ENCODE measurements at regions not wholly inside any gene's neighbourhood (a gene's known extent, or its start where the extent isn't known, plus 50 kb on each side); places are given as distances from the start of the nearest gene placed in this dataset.
A peak's percentile ranks its signal among the peaks of the same experiment; 100 is the strongest.
"Not testable (repeated sequence)": the region's sequence is repeated elsewhere in the genome, so short reads cannot be mapped to it uniquely, and the experiment has no call there.

GRCh38 chr3:178967177-178967532, 104.5 kb downstream of the ZMAT3 start:
- Mint-ChIP-seq H3K9me3 (no peaks in the 10 kb centered on the region), H3K36me3 (ENCODE audit: low read depth) (no peaks in the 10 kb centered on the region), H3K27me3 (no peaks in the 10 kb centered on the region), H3K4me3 (no peak overlapping the region), H3K4me1 (peaks cover 10% of the 10 kb centered on the region), H3K27ac (peak overlapping the region; percentile 20)
- ATAC-seq (replicated peaks), result no peak

DNA sequence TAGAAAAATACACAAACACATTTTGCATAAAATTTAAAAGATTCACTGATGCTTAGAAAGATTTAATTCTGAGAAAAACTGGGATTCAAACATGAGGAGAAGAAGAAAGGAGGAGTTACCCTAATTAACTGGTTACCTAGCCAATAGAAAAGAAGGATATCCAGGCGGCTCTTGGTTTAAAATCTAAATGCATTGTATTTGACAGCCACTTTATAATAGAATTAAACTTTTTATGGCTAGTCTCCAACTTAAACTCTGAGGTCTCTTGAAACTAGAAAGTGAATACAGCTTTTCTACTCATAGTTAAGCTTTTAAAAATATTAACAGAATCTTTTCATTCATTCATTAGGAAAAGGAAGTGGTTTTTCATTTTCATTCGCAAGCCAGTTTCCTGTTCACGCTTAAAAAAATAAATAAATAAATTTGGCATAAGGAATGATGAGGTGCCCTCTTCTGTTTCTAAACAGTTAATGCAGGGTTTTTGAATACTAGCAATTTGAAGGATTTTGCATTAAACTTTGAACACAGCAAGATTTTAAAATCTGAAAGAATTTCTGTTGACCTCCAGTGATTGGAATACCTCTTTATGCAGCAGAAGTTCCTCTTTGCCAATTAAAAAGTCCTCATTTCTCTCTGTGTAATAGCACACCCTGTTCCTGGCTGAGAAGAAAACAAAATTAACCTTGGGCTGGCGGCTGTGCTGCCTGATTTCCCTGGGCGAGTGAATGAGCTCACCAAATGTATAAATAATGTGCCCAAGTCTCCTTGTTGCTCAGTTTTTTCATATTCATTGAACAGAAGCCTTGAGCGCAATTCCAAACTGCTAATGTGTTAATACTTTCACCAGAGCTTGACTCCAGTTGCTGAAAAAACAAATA, 105.1 kb downstream of the ZMAT3 start:
- Mint-ChIP-seq H3K36me3 (ENCODE audit: low read depth) (no peaks in the 10 kb centered on the region), H3K27me3 (no peaks in the 10 kb centered on the region), H3K27ac (peak overlapping the region; percentile 20), H3K4me1 (peaks cover 10% of the 10 kb centered on the region), H3K4me3 (no peak overlapping the region), H3K9me3 (no peaks in the 10 kb centered on the region)
- no peak for ATAC-seq (replicated peaks)

DNA sequence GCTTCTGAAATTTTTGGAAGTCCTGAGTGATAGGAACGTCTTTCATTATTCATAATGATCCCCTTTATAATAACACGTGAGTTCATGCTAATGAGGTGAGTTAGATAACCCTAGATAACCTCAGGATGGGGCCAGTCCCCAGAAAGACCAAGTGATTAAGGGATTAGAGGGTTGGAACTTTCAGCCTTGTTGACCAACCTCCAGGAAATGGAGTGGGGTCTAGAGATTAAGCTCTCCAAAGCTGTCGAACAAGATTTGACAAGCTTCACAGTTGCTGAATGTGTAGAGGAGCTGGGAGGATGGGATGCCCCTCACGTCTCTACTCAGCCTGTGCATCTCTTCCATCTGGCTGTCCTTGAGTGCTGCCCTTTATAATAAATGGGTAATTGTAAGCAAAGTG, 107.1 kb downstream of the ZMAT3 start:
- Mint-ChIP-seq H3K27ac (no peak overlapping the region), H3K4me3 (no peak overlapping the region), H3K27me3 (no peaks in the 10 kb centered on the region), H3K4me1 (peaks cover 10% of the 10 kb centered on the region), H3K9me3 (no peaks in the 10 kb centered on the region), H3K36me3 (ENCODE audit: low read depth) (peaks cover 6% of the 10 kb centered on the region)
- ATAC-seq (replicated peaks), result no peak

- Mint-ChIP-seq H3K36me3 (ENCODE audit: low read depth) (peaks cover 6% of the 10 kb centered on the region), H3K27ac (no peak overlapping the region), H3K4me1 (no peaks in the 10 kb centered on the region), H3K9me3 (peaks cover 3% of the 10 kb centered on the region), H3K4me3 (no peak overlapping the region), H3K27me3 (no peaks in the 10 kb centered on the region)
- no peak for ATAC-seq (replicated peaks)
Observed at GRCh38 chr3:178960918-178961317, 110.7 kb downstream of the ZMAT3 start.

- Mint-ChIP-seq H3K4me3 (no peak overlapping the region), H3K27me3 (no peaks in the 10 kb centered on the region), H3K36me3 (ENCODE audit: low read depth) (peaks cover 6% of the 10 kb centered on the region), H3K27ac (no peak overlapping the region), H3K4me1 (no peaks in the 10 kb centered on the region), H3K9me3 (peaks cover 3% of the 10 kb centered on the region)
- no peak for ATAC-seq (replicated peaks)
Observed at GRCh38 chr3:178960181-178960580, 111.4 kb downstream of the ZMAT3 start.

GRCh38 chr3:178950676-178951075, 120.9 kb downstream of the ZMAT3 start:
- ATAC-seq (replicated peaks), result peak; percentile 90
- Mint-ChIP-seq H3K27ac (peak overlapping the region; percentile 39), H3K4me1 (no peaks in the 10 kb centered on the region), H3K9me3 (peaks cover 7% of the 10 kb centered on the region), H3K27me3 (no peaks in the 10 kb centered on the region), H3K4me3 (no peak overlapping the region), H3K36me3 (ENCODE audit: low read depth) (no peaks in the 10 kb centered on the region)

DNA sequence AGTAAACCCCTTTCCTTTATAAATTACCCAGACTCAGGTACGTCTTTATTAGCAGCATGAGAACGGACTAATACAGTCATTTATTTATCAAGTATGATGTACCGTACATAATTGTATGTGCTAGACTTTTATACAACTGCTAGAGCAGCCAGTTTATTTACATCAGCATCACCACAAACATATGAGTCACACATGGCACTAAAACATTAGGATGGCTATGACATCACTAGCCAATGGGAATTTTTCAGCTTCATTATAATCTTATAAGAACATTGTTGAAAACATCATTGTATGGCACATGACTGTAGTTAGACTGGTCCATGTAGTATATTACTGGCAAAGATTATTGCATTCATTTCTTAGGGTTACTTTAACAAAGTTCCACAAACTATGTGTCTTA, 121.7 kb downstream of the ZMAT3 start:
- H3K36me3 Mint-ChIP-seq (ENCODE audit: low read depth), result no peaks in the 10 kb centered on the region
- H3K4me1 Mint-ChIP-seq, result no peaks in the 10 kb centered on the region
- no peak overlapping the region for H3K4me3 Mint-ChIP-seq
- peaks cover 7% of the 10 kb centered on the region for H3K9me3 Mint-ChIP-seq
- no peaks in the 10 kb centered on the region for H3K27me3 Mint-ChIP-seq
- peak overlapping the region; percentile 39 for H3K27ac Mint-ChIP-seq
- no peak for ATAC-seq (replicated peaks)

DNA sequence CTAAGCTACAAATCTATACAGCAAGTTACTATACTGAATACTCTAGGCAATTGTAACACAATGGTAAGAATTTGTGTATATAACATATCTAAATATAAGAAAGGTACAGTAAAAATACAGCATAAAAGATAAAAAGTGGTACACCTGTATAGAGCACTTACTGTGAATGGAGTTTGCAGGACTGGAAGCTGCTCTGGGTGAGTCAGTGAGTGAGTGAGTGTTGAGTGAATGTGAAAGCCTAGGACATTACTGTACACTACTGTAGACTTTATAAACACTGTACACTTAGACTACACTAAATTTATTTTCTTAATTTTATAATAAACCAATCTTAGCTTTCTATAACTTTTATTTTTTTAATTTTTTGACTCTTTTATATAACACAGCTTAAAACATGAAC, 123.1 kb downstream of the ZMAT3 start:
- no peak overlapping the region for H3K4me3 Mint-ChIP-seq
- no peak overlapping the region for H3K27ac Mint-ChIP-seq
- no peaks in the 10 kb centered on the region for H3K4me1 Mint-ChIP-seq
- peaks cover 7% of the 10 kb centered on the region for H3K9me3 Mint-ChIP-seq
- no peaks in the 10 kb centered on the region for H3K27me3 Mint-ChIP-seq
- peak; percentile 43 for ATAC-seq (replicated peaks)
- no peaks in the 10 kb centered on the region for H3K36me3 Mint-ChIP-seq (ENCODE audit: low read depth)

DNA sequence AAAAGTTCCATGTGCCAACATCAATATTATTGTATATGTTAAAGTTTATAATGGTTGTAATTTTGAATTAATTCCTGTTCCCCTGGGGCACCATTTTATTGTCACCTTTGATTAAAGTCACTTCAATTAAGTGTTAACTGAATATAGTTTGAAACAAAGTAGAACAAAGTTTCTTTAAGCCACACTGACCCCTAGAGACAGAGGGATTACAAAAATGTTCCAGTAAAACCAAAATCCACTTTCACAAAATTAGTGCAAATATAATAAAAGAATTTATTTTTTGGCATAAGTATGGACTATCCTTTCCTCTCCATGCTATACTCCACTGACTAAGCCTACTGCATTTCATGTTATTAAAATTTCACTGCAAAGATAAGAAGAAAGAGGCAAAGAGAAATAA, 123.9 kb downstream of the ZMAT3 start:
- Mint-ChIP-seq H3K27me3 (no peaks in the 10 kb centered on the region), H3K27ac (no peak overlapping the region), H3K4me1 (no peaks in the 10 kb centered on the region), H3K4me3 (no peak overlapping the region), H3K36me3 (ENCODE audit: low read depth) (no peaks in the 10 kb centered on the region), H3K9me3 (peaks cover 7% of the 10 kb centered on the region)
- no peak for ATAC-seq (replicated peaks)

DNA sequence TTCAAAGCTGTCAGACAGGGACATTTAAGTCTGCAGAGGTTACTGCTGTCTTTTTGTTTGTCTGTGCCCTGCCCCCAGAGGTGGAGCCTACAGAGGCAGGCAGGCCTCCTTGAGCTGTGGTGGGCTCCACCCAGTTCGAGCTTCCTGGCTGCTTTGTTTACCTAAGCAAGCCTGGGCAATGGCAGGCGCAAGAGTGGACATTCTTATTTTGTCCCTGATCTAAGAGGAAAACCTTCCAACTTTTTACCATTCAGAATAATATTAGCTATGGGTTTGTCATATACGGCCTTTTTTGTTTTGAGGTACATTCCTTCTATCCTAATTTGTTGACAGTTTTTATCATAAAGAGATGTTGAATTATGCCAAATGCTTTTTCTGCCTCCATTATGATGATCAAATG, 129.3 kb downstream of the ZMAT3 start:
- H3K27ac Mint-ChIP-seq; H3K4me3 Mint-ChIP-seq; H3K9me3 Mint-ChIP-seq; H3K36me3 Mint-ChIP-seq (ENCODE audit: low read depth); H3K27me3 Mint-ChIP-seq; ATAC-seq (replicated peaks); H3K4me1 Mint-ChIP-seq: not testable (repeated sequence)

DNA sequence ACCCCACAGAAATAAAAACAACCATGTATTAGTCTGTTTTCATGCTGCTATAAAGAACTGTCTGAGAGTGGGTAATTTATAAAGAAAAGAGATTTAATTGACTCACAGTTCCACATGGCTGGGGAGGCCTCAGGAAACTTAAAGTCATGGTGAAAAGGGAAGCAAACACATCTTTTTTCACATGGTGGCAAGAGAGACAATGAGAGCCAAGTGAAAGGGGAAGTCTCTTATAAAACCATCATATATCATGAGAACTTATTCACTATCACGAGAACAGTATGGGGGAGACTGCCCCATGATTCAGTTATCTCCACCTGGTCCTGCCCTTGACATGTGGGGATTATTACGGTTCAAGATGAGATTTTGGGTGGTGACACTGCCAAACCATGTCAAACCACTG, 141.5 kb downstream of the ZMAT3 start:
- H3K9me3 Mint-ChIP-seq, result peaks cover 22% of the 10 kb centered on the region

DNA sequence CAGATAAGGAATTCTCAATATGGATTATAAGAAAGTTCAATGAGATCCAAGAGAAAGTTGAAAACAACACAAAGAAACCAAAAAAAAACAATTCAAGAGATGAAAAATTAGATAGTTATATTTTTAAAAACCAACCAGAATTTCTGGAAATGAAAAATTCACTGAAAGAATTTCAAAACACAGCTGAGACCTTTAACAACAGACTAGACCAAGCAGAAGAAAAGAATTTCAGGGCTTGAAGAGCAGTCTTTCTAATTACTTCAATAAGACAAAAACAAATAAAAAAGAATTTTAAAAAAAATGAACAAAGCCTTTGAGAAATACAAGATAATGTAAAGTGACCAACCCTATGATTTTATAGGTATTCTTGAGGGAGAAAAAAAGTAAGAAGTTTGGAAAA, 155.4 kb downstream of the ZMAT3 start:
- no peak for ATAC-seq (replicated peaks)
- Mint-ChIP-seq H3K36me3 (ENCODE audit: low read depth) (peaks cover 4% of the 10 kb centered on the region), H3K4me1 (no peaks in the 10 kb centered on the region), H3K9me3 (peaks cover 29% of the 10 kb centered on the region), H3K27me3 (peaks cover 4% of the 10 kb centered on the region), H3K4me3 (no peak overlapping the region), H3K27ac (no peak overlapping the region)

More for the DNA sequence above, 141.5 kb downstream of the ZMAT3 start:
- H3K4me3 Mint-ChIP-seq, result no peak overlapping the region
- H3K27ac Mint-ChIP-seq, result no peak overlapping the region
- H3K27me3 Mint-ChIP-seq, result no peaks in the 10 kb centered on the region
- H3K36me3 Mint-ChIP-seq (ENCODE audit: low read depth), result no peaks in the 10 kb centered on the region
- no peak for ATAC-seq (replicated peaks)
- no peaks in the 10 kb centered on the region for H3K4me1 Mint-ChIP-seq

- ATAC-seq (replicated peaks), result no peak
- peaks cover 4% of the 10 kb centered on the region for H3K27me3 Mint-ChIP-seq
- H3K9me3 Mint-ChIP-seq, result peaks cover 29% of the 10 kb centered on the region
- H3K4me1 Mint-ChIP-seq, result no peaks in the 10 kb centered on the region
- no peak overlapping the region for H3K4me3 Mint-ChIP-seq
- peaks cover 4% of the 10 kb centered on the region for H3K36me3 Mint-ChIP-seq (ENCODE audit: low read depth)
- H3K27ac Mint-ChIP-seq, result no peak overlapping the region
Observed at GRCh38 chr3:178915365-178915764, 156.2 kb downstream of the ZMAT3 start.

DNA sequence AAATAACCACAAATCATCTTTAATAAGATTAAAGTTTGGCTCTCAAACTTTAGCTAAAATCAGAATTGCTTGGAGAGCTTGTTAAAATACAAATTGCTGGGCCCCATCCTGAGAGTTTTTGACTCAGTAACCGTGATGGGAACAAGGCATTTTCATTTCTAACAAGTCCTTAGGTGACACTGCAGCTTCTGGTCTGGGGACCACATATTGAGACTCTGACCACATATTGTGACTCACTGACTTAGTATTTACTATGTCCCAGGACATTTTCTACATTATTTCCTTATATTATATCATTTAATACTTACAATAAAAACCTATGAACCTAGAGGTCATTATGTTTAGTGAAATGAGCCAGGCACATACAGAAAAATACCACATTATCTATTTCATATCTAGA, 164.5 kb downstream of the ZMAT3 start:
- Mint-ChIP-seq H3K27ac (no peak overlapping the region), H3K27me3 (peaks cover 4% of the 10 kb centered on the region), H3K9me3 (no peaks in the 10 kb centered on the region), H3K36me3 (ENCODE audit: low read depth) (no peaks in the 10 kb centered on the region), H3K4me3 (no peak overlapping the region), H3K4me1 (no peaks in the 10 kb centered on the region)
- no peak for ATAC-seq (replicated peaks)

GRCh38 chr3:178901204-178901603, 170.4 kb downstream of the ZMAT3 start:
- ATAC-seq (replicated peaks), result no peak
- Mint-ChIP-seq H3K4me1 (no peaks in the 10 kb centered on the region), H3K36me3 (ENCODE audit: low read depth) (no peaks in the 10 kb centered on the region)

More at GRCh38 chr3:178901204-178901603, 170.4 kb downstream of the ZMAT3 start:
- Mint-ChIP-seq H3K27ac (no peak overlapping the region), H3K9me3 (no peaks in the 10 kb centered on the region), H3K4me3 (no peak overlapping the region), H3K27me3 (no peaks in the 10 kb centered on the region)
